ENCODE measurements at regions not wholly inside any gene's neighbourhood (a gene's known extent, or its start where the extent isn't known, plus 50 kb on each side); places are given as distances from the start of the nearest gene placed in this dataset.

GRCh38 chr12:88865537-88865936 lies 285.3 kb upstream of the KITLG start:
- Histone ChIP-seq H3K27ac (ENCODE audit: low read length) (no peak overlapping the region), H3K27me3 (replicated peaks; ENCODE audit: insufficient read depth, low read length) (no peaks in the 10 kb centered on the region), H3K36me3 (replicated peaks; ENCODE audit: insufficient read depth, low read length) (no peaks in the 10 kb centered on the region), H3K9me2 (replicated peaks; ENCODE audit: insufficient read depth, low read length) (no peaks in the 10 kb centered on the region), H2AFZ (ENCODE audit: low read length) (no peak overlapping the region), H3K4me2 (ENCODE audit: low read depth, low read length) (no peak overlapping the region), H3K9me3 (replicated peaks; ENCODE audit: insufficient read depth, low read length) (no peaks in the 10 kb centered on the region), H3K4me1 (ENCODE audit: low read length) (peaks cover 15% of the 10 kb centered on the region), H3K4me3 (ENCODE audit: low read length) (no peak overlapping the region), H3F3A (ENCODE audit: insufficient read depth, low read length) (no peaks in the 10 kb centered on the region), H3K79me2 (ENCODE audit: low read length) (no peaks in the 10 kb centered on the region), H4K20me1 (ENCODE audit: insufficient read depth, low read length) (no peaks in the 10 kb centered on the region), H3K9ac (ENCODE audit: low read length) (no peak overlapping the region)
- TF ChIP-seq EZH2 (optimal IDR thresholded peaks at IDR 0.05; ENCODE audit: low read depth, low read length) (no peak), EZH2phosphoT487 (IDR thresholded peaks at IDR 0.05; ENCODE audit: low read length) (no peak), CTCF (IDR thresholded peaks at IDR 0.05; ENCODE audit: low read length) (no peak)
- DNase-seq = no peak

- Histone ChIP-seq H3K27ac (ENCODE audit: low read length) (no peak overlapping the region), H3K4me3 (ENCODE audit: low read length) (no peak overlapping the region), H3K27me3 (replicated peaks; ENCODE audit: insufficient read depth, low read length) (no peaks in the 10 kb centered on the region), H3K9me2 (replicated peaks; ENCODE audit: insufficient read depth, low read length) (no peaks in the 10 kb centered on the region), H3K4me1 (ENCODE audit: low read length) (peaks cover 11% of the 10 kb centered on the region), H4K20me1 (ENCODE audit: insufficient read depth, low read length) (no peaks in the 10 kb centered on the region), H2AFZ (ENCODE audit: low read length) (no peak overlapping the region), H3F3A (ENCODE audit: insufficient read depth, low read length) (peaks cover 5% of the 10 kb centered on the region; the same call in 1 of the 2 replicates), H3K79me2 (ENCODE audit: low read length) (no peaks in the 10 kb centered on the region), H3K9ac (ENCODE audit: low read length) (no peak overlapping the region), H3K36me3 (replicated peaks; ENCODE audit: insufficient read depth, low read length) (no peaks in the 10 kb centered on the region), H3K4me2 (ENCODE audit: low read depth, low read length) (no peak overlapping the region), H3K9me3 (replicated peaks; ENCODE audit: insufficient read depth, low read length) (no peaks in the 10 kb centered on the region)
- no peak for DNase-seq
- TF ChIP-seq EZH2 (optimal IDR thresholded peaks at IDR 0.05; ENCODE audit: low read depth, low read length) (no peak), EZH2phosphoT487 (IDR thresholded peaks at IDR 0.05; ENCODE audit: low read length) (no peak), CTCF (IDR thresholded peaks at IDR 0.05; ENCODE audit: low read length) (no peak)
These were observed 280.6 kb upstream of the KITLG start for GRCh38 chr12:88860851-88861250.

GRCh38 chr12:88856201-88856600 lies 275.9 kb upstream of the KITLG start:
- H3K4me3 ChIP-seq (ENCODE audit: low read length) = no peak overlapping the region
- H3K36me3 ChIP-seq (replicated peaks; ENCODE audit: insufficient read depth, low read length) = no peaks in the 10 kb centered on the region
- H3K4me2 ChIP-seq (ENCODE audit: low read depth, low read length) = peak overlapping the region; percentile 51; the same call in 1 of the 2 replicates
- H3K27me3 ChIP-seq (replicated peaks; ENCODE audit: insufficient read depth, low read length) = no peaks in the 10 kb centered on the region
- 0 out of 2 replicates have a peak overlapping the region, but pooled peaks have one; percentile 7 for H2AFZ ChIP-seq (ENCODE audit: low read length)
- H3K79me2 ChIP-seq (ENCODE audit: low read length) = no peaks in the 10 kb centered on the region
- no peaks in the 10 kb centered on the region for H4K20me1 ChIP-seq (ENCODE audit: insufficient read depth, low read length)
- no peaks in the 10 kb centered on the region for H3K9me3 ChIP-seq (replicated peaks; ENCODE audit: insufficient read depth, low read length)
- H3K27ac ChIP-seq (ENCODE audit: low read length) = peak overlapping the region; percentile 41; the same call in 1 of the 2 replicates
- no peak overlapping the region for H3K9ac ChIP-seq (ENCODE audit: low read length)
- TF ChIP-seq EZH2phosphoT487 (IDR thresholded peaks at IDR 0.05; ENCODE audit: low read length) (no peak), EZH2 (optimal IDR thresholded peaks at IDR 0.05; ENCODE audit: low read depth, low read length) (no peak), CTCF (IDR thresholded peaks at IDR 0.05; ENCODE audit: low read length) (no peak)
- peaks cover 16% of the 10 kb centered on the region for H3F3A ChIP-seq (ENCODE audit: insufficient read depth, low read length)
- H3K9me2 ChIP-seq (replicated peaks; ENCODE audit: insufficient read depth, low read length) = no peaks in the 10 kb centered on the region
- no peak for DNase-seq
- H3K4me1 ChIP-seq (ENCODE audit: low read length) = peaks cover 21% of the 10 kb centered on the region

All from MM.1S (cell line).